HEK293 (cell line): ENCODE measurements at regions not wholly inside any gene's neighbourhood (a gene's known extent, or its start where the extent isn't known, plus 50 kb on each side); places are given as distances from the start of the nearest gene placed in this dataset.

Source experiments
- BCL11B ChIP-seq: fragments of 450-650 bp; formaldehyde crosslinking; IDR thresholded peaks from 2 replicates; pipeline ENCODE4 v1.5.1; 2016; ENCODE audit warnings: low read depth, missing biosample characterization, missing genetic modification characterization
- GLI4 ChIP-seq: fragments of 450-650 bp; formaldehyde crosslinking; IDR thresholded peaks from 2 replicates; pipeline ENCODE4 v1.5.1; 2016; ENCODE audit warnings: missing biosample characterization, missing genetic modification characterization
- PRDM1 ChIP-seq: fragments of 450-650 bp; formaldehyde crosslinking; IDR thresholded peaks from 2 replicates; pipeline ENCODE4; 2016; ENCODE audit warnings: missing biosample characterization, missing genetic modification characterization
- ZNF133 ChIP-seq: fragments of 450-650 bp; formaldehyde crosslinking; IDR thresholded peaks from 2 replicates; pipeline ENCODE4 v1.5.1; 2016; ENCODE audit warnings: missing biosample characterization, missing genetic modification characterization
- ZNF16 ChIP-seq: fragments of 450-650 bp; formaldehyde crosslinking; IDR thresholded peaks from 2 replicates; pipeline ENCODE4 v1.5.1; 2016; ENCODE audit warnings: low read depth, missing biosample characterization, missing genetic modification characterization
- ZNF501 ChIP-seq: fragments of 450-650 bp; formaldehyde crosslinking; IDR thresholded peaks from 2 replicates; pipeline ENCODE4 v1.5.1; 2016; ENCODE audit warnings: missing biosample characterization, missing genetic modification characterization
- TF ChIP-seq, protein P1 (sequence below): fragments of 450-650 bp; formaldehyde crosslinking; IDR thresholded peaks from 2 replicates; pipeline ENCODE4 v1.5.1; 2016; ENCODE audit warnings: missing biosample characterization, missing genetic modification characterization
- TF ChIP-seq, protein P2 (sequence below): fragments of 450-650 bp; formaldehyde crosslinking; IDR thresholded peaks from 2 replicates; pipeline ENCODE4 v1.5.1; 2016; ENCODE audit warnings: missing biosample characterization, missing genetic modification characterization

DNA sequence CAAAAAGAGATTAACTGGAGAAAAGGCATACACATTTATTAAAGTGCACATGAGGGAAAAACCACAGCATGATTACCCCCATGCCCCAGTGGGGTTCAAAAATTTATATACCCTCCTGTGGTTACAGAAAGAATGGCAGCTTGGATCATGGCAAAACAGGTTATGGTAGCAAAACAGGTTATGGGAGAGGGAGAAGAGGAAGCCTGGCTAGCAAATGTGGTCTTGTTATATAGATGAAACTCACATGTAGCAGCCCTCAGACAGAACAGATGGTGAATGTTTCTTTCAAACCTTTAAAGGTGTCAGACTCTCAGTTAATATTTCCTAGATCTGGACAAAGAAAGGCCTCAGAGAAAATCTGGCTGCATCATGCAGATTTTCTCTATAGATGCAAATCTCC is 178.2 kb upstream of the ZC3H15 start:
- TF ChIP-seq, protein P1, sequence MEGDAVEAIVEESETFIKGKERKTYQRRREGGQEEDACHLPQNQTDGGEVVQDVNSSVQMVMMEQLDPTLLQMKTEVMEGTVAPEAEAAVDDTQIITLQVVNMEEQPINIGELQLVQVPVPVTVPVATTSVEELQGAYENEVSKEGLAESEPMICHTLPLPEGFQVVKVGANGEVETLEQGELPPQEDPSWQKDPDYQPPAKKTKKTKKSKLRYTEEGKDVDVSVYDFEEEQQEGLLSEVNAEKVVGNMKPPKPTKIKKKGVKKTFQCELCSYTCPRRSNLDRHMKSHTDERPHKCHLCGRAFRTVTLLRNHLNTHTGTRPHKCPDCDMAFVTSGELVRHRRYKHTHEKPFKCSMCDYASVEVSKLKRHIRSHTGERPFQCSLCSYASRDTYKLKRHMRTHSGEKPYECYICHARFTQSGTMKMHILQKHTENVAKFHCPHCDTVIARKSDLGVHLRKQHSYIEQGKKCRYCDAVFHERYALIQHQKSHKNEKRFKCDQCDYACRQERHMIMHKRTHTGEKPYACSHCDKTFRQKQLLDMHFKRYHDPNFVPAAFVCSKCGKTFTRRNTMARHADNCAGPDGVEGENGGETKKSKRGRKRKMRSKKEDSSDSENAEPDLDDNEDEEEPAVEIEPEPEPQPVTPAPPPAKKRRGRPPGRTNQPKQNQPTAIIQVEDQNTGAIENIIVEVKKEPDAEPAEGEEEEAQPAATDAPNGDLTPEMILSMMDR (tag by site-specific recombination), result no peak
- TF ChIP-seq ZNF133 (tag by site-specific recombination) (no peak), ZNF16 (tag by site-specific recombination) (no peak), ZNF501 (tag by site-specific recombination) (no peak), GLI4 (no peak), PRDM1 (tag by site-specific recombination) (no peak), BCL11B (tag by site-specific recombination) (no peak)
- TF ChIP-seq, protein P2, sequence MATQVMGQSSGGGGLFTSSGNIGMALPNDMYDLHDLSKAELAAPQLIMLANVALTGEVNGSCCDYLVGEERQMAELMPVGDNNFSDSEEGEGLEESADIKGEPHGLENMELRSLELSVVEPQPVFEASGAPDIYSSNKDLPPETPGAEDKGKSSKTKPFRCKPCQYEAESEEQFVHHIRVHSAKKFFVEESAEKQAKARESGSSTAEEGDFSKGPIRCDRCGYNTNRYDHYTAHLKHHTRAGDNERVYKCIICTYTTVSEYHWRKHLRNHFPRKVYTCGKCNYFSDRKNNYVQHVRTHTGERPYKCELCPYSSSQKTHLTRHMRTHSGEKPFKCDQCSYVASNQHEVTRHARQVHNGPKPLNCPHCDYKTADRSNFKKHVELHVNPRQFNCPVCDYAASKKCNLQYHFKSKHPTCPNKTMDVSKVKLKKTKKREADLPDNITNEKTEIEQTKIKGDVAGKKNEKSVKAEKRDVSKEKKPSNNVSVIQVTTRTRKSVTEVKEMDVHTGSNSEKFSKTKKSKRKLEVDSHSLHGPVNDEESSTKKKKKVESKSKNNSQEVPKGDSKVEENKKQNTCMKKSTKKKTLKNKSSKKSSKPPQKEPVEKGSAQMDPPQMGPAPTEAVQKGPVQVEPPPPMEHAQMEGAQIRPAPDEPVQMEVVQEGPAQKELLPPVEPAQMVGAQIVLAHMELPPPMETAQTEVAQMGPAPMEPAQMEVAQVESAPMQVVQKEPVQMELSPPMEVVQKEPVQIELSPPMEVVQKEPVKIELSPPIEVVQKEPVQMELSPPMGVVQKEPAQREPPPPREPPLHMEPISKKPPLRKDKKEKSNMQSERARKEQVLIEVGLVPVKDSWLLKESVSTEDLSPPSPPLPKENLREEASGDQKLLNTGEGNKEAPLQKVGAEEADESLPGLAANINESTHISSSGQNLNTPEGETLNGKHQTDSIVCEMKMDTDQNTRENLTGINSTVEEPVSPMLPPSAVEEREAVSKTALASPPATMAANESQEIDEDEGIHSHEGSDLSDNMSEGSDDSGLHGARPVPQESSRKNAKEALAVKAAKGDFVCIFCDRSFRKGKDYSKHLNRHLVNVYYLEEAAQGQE (tag by site-specific recombination), result no peak
